ENCODE measurements at regions not wholly inside any gene's neighbourhood (a gene's known extent, or its start where the extent isn't known, plus 50 kb on each side); places are given as distances from the start of the nearest gene placed in this dataset.

GRCh38 chr3:59163953-59164352 lies 114.1 kb upstream of the CFAP20DC start:
- DNase-seq (ENCODE audit: low read depth), result peak; percentile 15
- no peak for TF ChIP-seq CTCF (IDR thresholded peaks at IDR 0.05; ENCODE audit: insufficient read depth, low read depth, low read length, missing control alignments)
- no peak overlapping the region for H3K4me3 ChIP-seq (ENCODE audit: low read length)

- TF ChIP-seq CTCF (IDR thresholded peaks at IDR 0.05; ENCODE audit: insufficient read depth, low read depth, low read length, missing control alignments), result no peak
- DNase-seq (ENCODE audit: low read depth), result no peak
- no peak overlapping the region for H3K4me3 ChIP-seq (ENCODE audit: low read length)
These were observed 111.2 kb upstream of the CFAP20DC start for GRCh38 chr3:59161048-59161447.

- no peak for DNase-seq (ENCODE audit: low read depth)
- H3K4me3 ChIP-seq (ENCODE audit: low read length), result no peak overlapping the region
- TF ChIP-seq CTCF (IDR thresholded peaks at IDR 0.05; ENCODE audit: insufficient read depth, low read depth, low read length, missing control alignments), result no peak
These were observed 110.4 kb upstream of the CFAP20DC start for GRCh38 chr3:59160133-59160746.

GRCh38 chr3:59153648-59154047 lies 103.8 kb upstream of the CFAP20DC start:
- H3K4me3 ChIP-seq (ENCODE audit: low read length), result no peak overlapping the region
- no peak for TF ChIP-seq CTCF (IDR thresholded peaks at IDR 0.05; ENCODE audit: insufficient read depth, low read depth, low read length, missing control alignments)
- no peak for DNase-seq (ENCODE audit: low read depth)

- TF ChIP-seq CTCF (IDR thresholded peaks at IDR 0.05; ENCODE audit: insufficient read depth, low read depth, low read length, missing control alignments), result no peak
- no peak for DNase-seq (ENCODE audit: low read depth)
- H3K4me3 ChIP-seq (ENCODE audit: low read length), result no peak overlapping the region
These were observed 103.1 kb upstream of the CFAP20DC start for GRCh38 chr3:59152943-59153342.

- no peak for TF ChIP-seq CTCF (IDR thresholded peaks at IDR 0.05; ENCODE audit: insufficient read depth, low read depth, low read length, missing control alignments)
- H3K4me3 ChIP-seq (ENCODE audit: low read length), result no peak overlapping the region
- peak; percentile 7 for DNase-seq (ENCODE audit: low read depth)
These were observed 100.2 kb upstream of the CFAP20DC start for GRCh38 chr3:59150039-59150438.

GRCh38 chr3:59149166-59149565 lies 99.3 kb upstream of the CFAP20DC start:
- DNase-seq (ENCODE audit: low read depth), result no peak
- no peak overlapping the region for H3K4me3 ChIP-seq (ENCODE audit: low read length)
- TF ChIP-seq CTCF (IDR thresholded peaks at IDR 0.05; ENCODE audit: insufficient read depth, low read depth, low read length, missing control alignments), result no peak
